HT1080 (cell line): ENCODE measurements at regions not wholly inside any gene's neighbourhood (a gene's known extent, or its start where the extent isn't known, plus 50 kb on each side); places are given as distances from the start of the nearest gene placed in this dataset.

Experiments used
- DNase-seq: peaks from one replicate; pipeline ENCODE4 v3.0.0-alpha.2; 2015; ENCODE audit warnings: low read depth

DNA sequence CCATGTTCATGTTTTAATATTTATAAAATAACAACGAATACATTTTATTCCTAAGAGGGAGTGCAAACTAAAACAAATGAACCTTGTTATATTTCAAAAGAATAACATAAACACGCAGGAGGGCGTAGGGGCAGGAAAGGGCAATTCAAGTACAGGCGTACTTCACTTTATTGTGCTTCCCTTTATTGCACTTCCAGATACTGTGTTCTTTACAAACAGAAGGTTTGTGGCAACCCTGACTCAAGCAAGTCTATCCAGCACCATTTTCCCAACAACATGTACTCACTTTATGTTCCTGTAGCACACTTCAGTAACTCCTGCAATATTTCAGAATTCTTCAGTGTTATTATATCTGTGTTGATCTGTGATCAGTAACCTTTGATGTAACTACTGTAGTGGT lies 84.6 kb upstream of the PLEKHA5 start:
- no peak for DNase-seq

DNA sequence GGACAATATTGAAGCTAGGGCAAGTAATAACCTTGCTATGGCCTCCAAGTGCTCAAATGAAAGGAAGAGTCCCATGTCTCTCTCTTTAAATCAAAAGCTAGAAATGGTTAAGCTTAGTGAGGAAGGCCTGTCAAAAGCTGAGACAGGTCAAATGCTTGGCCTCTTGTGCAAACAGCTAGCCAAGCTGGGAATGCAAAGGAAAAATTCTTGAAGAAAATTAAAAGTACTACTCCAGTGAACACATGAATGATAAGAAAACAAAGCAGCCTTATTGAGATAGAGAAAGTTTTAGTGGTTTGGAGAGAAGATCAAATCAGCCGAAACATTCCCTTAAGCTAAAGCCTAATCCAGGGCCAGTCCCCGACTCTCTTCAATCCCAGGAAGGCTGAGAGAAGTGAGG lies 84.1 kb upstream of the PLEKHA5 start:
- no peak for DNase-seq

GRCh38 chr12:19048943-19049342 lies 80.6 kb upstream of the PLEKHA5 start:
- peak; percentile 75 for DNase-seq

DNA sequence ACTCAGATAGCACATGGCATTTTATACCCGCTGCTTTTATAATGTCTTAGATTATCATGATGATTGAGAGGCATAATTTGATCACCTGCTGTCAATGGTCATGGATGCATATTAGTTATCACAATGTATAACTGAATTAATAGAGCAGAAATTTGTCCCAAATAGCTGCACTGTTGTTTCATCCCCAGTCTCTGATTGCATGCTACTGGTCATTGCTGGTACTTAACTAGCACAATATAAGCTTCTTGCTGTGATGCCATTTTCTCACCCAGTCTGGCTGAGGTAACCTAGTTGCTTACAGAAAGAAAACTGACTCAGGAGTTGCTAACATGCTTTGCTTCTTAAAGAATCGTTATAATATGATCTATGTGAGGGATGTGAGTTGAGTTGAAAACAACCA lies 76.8 kb upstream of the PLEKHA5 start:
- DNase-seq = no peak

GRCh38 chr12:19053218-19053617 lies 76.3 kb upstream of the PLEKHA5 start:
- DNase-seq = no peak

DNA sequence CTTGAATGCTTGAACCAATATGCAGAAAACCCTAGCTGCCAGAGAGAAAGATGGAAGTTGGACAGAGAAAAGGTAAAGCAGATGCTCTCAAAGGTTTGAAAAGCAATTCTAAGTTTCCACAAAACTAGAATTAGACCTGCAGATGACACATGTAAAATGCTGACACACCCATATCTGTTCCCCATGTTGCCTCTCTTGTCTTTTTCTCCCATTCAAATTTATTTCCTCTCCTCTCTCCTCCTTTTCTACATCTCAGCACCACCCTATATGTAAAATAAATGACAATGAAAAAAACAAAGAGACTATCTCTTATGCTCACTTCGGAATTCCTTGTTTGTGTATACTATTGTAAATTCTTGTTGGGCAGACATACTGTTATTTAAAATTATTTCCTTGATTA lies 75.5 kb upstream of the PLEKHA5 start:
- DNase-seq = no peak

DNA sequence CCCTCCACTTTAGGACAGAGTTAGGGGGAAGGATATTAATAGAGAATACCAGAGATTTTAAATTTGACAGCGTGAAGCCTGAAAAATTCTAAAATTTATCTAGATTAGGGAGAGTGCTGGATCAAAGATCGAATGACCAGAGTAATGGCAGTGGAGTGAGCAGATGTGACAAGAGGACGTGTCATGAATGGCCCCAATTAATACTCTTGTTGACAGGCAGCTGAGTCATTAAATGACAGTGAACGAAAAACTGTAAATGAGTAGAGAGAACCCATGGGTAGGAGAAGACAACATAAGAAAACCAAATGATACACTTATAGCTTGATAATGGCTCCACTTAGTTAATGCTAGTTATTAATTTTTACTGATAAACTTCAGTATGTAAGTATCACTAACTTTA lies 73.9 kb upstream of the PLEKHA5 start:
- no peak for DNase-seq

DNA sequence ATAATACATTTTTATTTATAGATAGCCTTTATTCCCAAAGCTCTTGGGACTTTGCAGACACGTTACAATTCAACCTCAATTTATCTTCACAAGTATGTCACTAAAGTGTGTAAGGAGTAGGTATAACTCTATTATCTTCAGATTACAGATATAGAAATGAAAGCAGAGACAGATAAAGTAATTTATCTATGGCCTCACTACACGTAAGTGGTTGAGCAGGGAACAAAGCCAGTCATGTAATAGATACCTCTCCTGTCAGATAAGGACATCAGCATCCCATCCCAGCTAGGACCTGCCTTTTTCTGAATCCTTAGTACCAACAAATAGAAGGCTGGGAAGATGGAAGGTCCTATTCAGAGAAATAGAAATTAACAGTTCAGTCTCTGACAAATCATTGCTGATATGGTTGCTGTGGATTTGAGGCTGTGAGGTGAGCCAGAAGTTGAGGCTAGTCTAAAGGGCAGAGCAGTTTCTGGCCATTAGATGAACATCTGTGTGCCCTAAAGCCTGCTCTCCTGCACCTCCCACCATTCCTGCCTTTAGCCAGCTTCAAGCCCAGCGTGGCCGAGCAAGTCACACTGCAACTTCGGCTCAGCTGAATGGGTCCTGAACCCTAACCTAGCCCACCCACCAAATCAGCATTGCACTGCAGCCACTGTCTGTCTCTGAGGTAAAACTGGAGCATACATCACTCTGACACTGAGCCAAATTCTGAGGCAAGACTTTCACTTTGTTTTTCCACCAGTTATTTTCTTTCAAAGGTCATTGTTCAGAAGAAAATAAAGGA lies 71.1 kb upstream of the PLEKHA5 start:
- no peak for DNase-seq

DNA sequence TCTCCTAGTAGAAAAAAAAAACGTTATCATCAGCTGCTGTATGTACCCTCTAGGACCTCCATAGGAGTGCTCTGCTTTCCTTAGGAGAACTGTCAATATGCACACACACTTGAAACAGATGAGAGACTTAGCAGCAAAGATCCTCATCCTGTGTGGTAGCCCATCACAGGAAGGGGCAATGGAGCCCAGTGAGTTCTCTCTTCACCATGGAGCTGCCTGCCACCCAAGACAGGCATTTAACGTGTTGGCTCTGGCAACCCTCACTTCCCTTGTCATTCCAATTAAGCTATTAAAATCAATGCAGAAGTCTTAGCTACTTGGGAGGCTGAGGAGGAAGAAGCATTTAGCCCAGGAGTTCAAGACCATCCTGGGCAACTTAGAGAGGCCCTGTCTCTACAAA lies 64.8 kb upstream of the PLEKHA5 start:
- DNase-seq = no peak

- no peak for DNase-seq
Measured at GRCh38 chr12:19065223-19065622, 64.3 kb upstream of the PLEKHA5 start.

DNA sequence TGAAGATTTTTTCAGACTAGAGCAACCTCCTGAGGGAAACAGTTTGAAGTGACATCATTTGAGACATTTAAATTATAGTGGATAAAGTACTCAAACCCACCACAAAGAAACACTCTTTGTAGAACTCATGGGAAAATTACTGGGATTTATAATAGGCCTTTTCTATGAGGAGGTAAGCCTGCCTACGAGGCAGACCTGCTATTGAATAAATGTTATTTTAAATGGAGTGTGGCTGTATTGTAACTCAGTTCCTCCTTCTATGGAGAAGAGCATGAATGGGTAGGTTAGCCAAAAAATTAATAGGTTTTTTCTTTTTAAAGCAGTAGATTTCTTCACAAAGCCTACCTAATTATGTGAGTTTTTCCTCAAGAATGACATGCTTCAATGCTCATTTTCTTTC lies 63.7 kb upstream of the PLEKHA5 start:
- no peak for DNase-seq

- no peak for DNase-seq
Measured at GRCh38 chr12:19066475-19067001, 63.0 kb upstream of the PLEKHA5 start.

DNA sequence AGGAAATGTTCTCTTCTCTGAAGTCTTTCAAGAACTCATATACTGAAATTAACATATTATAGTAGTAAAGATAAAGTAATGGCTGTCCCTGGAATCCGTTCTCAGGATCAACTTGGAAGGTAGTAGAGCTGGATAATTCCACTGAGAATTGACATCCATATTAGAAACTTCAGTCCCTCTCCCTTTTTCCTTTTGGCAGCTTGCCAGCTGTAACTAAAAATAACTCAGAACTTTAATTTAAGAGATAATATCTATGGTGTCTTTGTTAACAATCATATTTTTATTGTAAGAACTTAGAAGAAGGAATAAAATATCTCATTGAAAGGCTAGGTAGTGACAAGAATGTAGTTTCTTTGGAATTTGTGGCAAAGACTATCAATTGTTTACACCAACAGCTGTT lies 61.4 kb upstream of the PLEKHA5 start:
- no peak for DNase-seq

- DNase-seq = no peak
Measured at GRCh38 chr12:19070341-19070740, 59.2 kb upstream of the PLEKHA5 start.

DNA sequence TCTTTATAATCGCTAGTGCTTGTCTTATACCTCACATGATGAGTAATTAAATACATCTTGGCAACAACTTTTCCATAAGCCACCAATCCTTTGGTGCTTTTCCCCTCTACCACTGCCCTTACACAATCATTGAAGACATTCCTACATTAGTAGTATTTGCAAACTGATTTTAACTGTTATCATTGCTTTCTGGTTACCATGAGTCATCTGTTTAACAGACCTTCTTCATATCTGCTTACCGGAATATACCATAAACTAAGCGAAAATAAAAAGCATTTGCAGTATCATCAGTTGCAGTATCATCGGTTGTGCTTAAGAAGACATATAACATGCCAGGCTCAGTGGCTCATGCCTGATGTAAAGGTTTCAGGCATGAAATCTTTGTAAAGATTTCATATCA lies 54.8 kb upstream of the PLEKHA5 start:
- no peak for DNase-seq

- no peak for DNase-seq
Measured at GRCh38 chr12:19075711-19076340, 53.7 kb upstream of the PLEKHA5 start.
